Adrenal gland (tissue), 9 donors: ENCODE measurements at regions not wholly inside any gene's neighbourhood (a gene's known extent, or its start where the extent isn't known, plus 50 kb on each side); places are given as distances from the start of the nearest gene placed in this dataset.

Source experiments
- DNase-seq, 7 donors: peaks; one replicate each; pipeline ENCODE4 v3.0.0-alpha.2; 2019 to 2020
- H3K27ac ChIP-seq, 5 donors: fragments of 200-600 bp; sonication (generic) in 4 of 5; 1 replicate in 3 of 5; 2 replicates in 2 of 5; pipeline versions ENCODE4 v1.5.1 to v1.8.0; 2016 to 2020; ENCODE audit warnings: mild to moderate bottlenecking in 1 of 5
- H3K27me3 ChIP-seq: fragments of 200-600 bp; 2 replicates; pipeline ENCODE4 v1.8.0; 2021
- H3K36me3 ChIP-seq, 2 donors: fragments of 200-600 bp; replicated peaks in 1 of 2; 1 replicate in 1 of 2; 2 replicates in 1 of 2; pipeline versions ENCODE4 v1.5.1 to v1.8.0; 2018 to 2022
- H3K4me1 ChIP-seq, 2 donors: fragments of 200-600 bp; replicated peaks in 1 of 2; 1 replicate in 1 of 2; 2 replicates in 1 of 2; pipeline versions ENCODE4 v1.5.1 to v1.8.0; 2018 to 2021
- H3K4me3 ChIP-seq, 4 donors: fragments of 200-600 bp; sonication (generic) in 3 of 4; one replicate each; pipeline ENCODE4 v1.5.1; 2016 to 2018
- H3K9me3 ChIP-seq, 3 donors: fragments of 200-600 bp; sonication (generic) in 1 of 3; replicated peaks in 1 of 3; 1 replicate in 2 of 3; 2 replicates in 1 of 3; pipeline versions ENCODE4 v1.5.1 to v1.8.0; 2016 to 2021
- POLR2A ChIP-seq, 2 donors: fragments of 450-650 bp; IDR thresholded peaks; one replicate each; pipeline ENCODE4 v1.6.1; 2017; ENCODE audit warnings: antibody characterized with exemption in 2 of 2, mild to moderate bottlenecking in 2 of 2, moderate library complexity in 1 of 2
- WGBS, 4 donors: extraction: QIAGEN DNeasy Blood & Tissue Kit in 2 of 4; methylation state at CpG; one replicate each; pipeline versions ENCODE4 v1.1.5 to v1.1.7; 2013 to 2017; 5-methylcytosine and 5-hydroxymethylcytosine counted together
- intact Hi-C, 2 donors: fragments of 100-400 bp; cut with DNase I; formaldehyde crosslinking; loops; one replicate each; pipeline versions ENCODE4 v1.14.1 to v1.15.0; 2022 to 2023
- TF ChIP-seq, protein P1 (sequence below), 6 experiments: fragments of 450-650 bp in 4 of 6; fragments of 200-600 bp in 2 of 6; sonication (generic) in 1 of 6; IDR thresholded peaks; 1 replicate in 5 of 6; 2 replicates in 1 of 6; pipeline versions ENCODE4 v1.5.1 to v1.8.0; 2016 to 2021; ENCODE audit warnings: antibody characterized with exemption in 6 of 6, mild to moderate bottlenecking in 2 of 6, moderate library complexity in 1 of 6
- donor health status: healthy with polysubstance abuse.
- donor health status: Bipolar disorder and iron deficiency.
- donor health status: DM: yes; HTN: yes; CAD: no.
- donor health status: DM: no; HTN: no; CAD: no.
- donor health status: DM: no; HTN: no; CAD: no.

DNA sequence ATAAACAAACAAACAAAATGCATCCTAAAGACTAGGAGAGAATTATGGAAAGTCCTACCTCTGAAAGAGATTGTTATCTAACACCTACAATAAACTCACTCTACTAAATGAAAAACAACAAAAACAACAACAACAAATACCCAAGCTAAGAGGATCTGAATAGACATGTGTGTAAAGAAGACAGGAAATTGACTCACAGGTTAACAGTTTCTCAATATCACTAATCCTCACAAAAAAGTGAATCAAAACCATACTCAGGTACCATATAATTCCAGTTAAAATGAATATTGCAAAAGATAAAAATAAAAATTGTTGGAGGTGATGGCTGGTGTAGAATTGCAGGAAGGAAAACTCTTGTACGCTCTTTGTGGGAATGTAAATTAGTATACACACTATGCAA, 110.4 kb upstream of the TOP3B start:
- H3K27ac ChIP-seq, result no peak overlapping the region
- no peaks in the 10 kb centered on the region for H3K9me3 ChIP-seq
- intact Hi-C loops, result no loop called here
- no peaks in the 10 kb centered on the region for H3K4me1 ChIP-seq
- H3K4me3 ChIP-seq, result no peak overlapping the region
- H3K36me3 ChIP-seq, result no peaks in the 10 kb centered on the region
- TF ChIP-seq, protein P1, sequence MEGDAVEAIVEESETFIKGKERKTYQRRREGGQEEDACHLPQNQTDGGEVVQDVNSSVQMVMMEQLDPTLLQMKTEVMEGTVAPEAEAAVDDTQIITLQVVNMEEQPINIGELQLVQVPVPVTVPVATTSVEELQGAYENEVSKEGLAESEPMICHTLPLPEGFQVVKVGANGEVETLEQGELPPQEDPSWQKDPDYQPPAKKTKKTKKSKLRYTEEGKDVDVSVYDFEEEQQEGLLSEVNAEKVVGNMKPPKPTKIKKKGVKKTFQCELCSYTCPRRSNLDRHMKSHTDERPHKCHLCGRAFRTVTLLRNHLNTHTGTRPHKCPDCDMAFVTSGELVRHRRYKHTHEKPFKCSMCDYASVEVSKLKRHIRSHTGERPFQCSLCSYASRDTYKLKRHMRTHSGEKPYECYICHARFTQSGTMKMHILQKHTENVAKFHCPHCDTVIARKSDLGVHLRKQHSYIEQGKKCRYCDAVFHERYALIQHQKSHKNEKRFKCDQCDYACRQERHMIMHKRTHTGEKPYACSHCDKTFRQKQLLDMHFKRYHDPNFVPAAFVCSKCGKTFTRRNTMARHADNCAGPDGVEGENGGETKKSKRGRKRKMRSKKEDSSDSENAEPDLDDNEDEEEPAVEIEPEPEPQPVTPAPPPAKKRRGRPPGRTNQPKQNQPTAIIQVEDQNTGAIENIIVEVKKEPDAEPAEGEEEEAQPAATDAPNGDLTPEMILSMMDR (IDR thresholded peaks at IDR 0.05), result no peak
- no peak for TF ChIP-seq POLR2A (IDR thresholded peaks at IDR 0.05)
- H3K27me3 ChIP-seq, result peaks cover 9% of the 10 kb centered on the region
- DNase-seq, result no peak
- 83 to 95% (median 86%) methylated on average over 1 of the region's 1 CpG for WGBS, 4 donors

DNA sequence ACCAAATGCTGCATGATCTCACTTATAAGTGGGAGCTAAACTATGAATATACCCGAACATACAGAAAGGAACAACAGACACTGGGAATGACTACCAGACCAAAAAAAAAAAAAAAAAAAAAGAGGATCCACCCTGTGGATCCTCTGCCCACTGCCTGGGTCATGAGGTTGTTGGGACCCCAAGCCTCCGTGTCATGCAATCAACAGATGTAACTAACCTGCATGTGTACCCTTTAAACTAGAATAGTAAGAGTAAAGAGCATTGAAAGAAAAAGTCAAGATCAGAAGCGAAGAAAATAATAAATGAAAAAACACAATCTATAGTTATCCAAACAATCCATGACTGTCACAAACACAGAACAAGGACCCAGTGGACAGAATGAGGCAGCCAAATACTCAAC, 109.5 kb upstream of the TOP3B start:
- H3K27me3 ChIP-seq, result peaks cover 9% of the 10 kb centered on the region
- no peaks in the 10 kb centered on the region for H3K4me1 ChIP-seq
- no peak overlapping the region for H3K27ac ChIP-seq
- H3K36me3 ChIP-seq, result no peaks in the 10 kb centered on the region
- H3K9me3 ChIP-seq, result no peaks in the 10 kb centered on the region
- TF ChIP-seq, protein P1 (IDR thresholded peaks at IDR 0.05), result no peak
- TF ChIP-seq POLR2A (IDR thresholded peaks at IDR 0.05), result no peak
- no peak for DNase-seq
- WGBS, 4 donors, result 71 to 76% (median 74%) methylated on average over 3 of the region's 3 CpGs
- no peak overlapping the region for H3K4me3 ChIP-seq
- intact Hi-C loops, result no loop called here

GRCh38 chr22:22091400-22091878, 108.9 kb upstream of the TOP3B start:
- no peaks in the 10 kb centered on the region for H3K36me3 ChIP-seq
- intact Hi-C loops, result no loop called here
- no peaks in the 10 kb centered on the region for H3K4me1 ChIP-seq
- H3K9me3 ChIP-seq, result no peaks in the 10 kb centered on the region
- H3K27me3 ChIP-seq, result peaks cover 9% of the 10 kb centered on the region
- 83 to 87% (median 85%) methylated on average over 6 of the region's 6 CpGs for WGBS, 4 donors
- H3K27ac ChIP-seq, result no peak overlapping the region
- TF ChIP-seq, protein P1 (IDR thresholded peaks at IDR 0.05), result no peak
- no peak for TF ChIP-seq POLR2A (IDR thresholded peaks at IDR 0.05)
- no peak overlapping the region for H3K4me3 ChIP-seq
- no peak for DNase-seq

- intact Hi-C loops, result no loop called here
- TF ChIP-seq, protein P1 (IDR thresholded peaks at IDR 0.05), result no peak
- TF ChIP-seq POLR2A (IDR thresholded peaks at IDR 0.05), result no peak
- DNase-seq, result no peak
- peaks cover 9% of the 10 kb centered on the region for H3K27me3 ChIP-seq
- no peaks in the 10 kb centered on the region for H3K9me3 ChIP-seq
- WGBS, 4 donors, result 52 to 58% (median 56%) methylated on average over 10 of the region's 10 CpGs
- H3K4me1 ChIP-seq, result no peaks in the 10 kb centered on the region
- H3K27ac ChIP-seq, result no peak overlapping the region
- no peak overlapping the region for H3K4me3 ChIP-seq
- no peaks in the 10 kb centered on the region for H3K36me3 ChIP-seq
These were observed 108.2 kb upstream of the TOP3B start for GRCh38 chr22:22090650-22091399.
